Mucosa of descending colon (tissue), 3 donors: ENCODE measurements at regions not wholly inside any gene's neighbourhood (a gene's known extent, or its start where the extent isn't known, plus 50 kb on each side); places are given as distances from the start of the nearest gene placed in this dataset.
"Not testable (repeated sequence)": the region's sequence is repeated elsewhere in the genome, so short reads cannot be mapped to it uniquely, and the experiment has no call there.

Experiments
- ATAC-seq: fragments of 200-7000 bp; cut with Tn5 transposase; one replicate; pipeline ENCODE4 v1.9.1; 2020; ENCODE audit warnings: mild to moderate bottlenecking, moderate library complexity
- DNase-seq, 3 donors: peaks; one replicate each; pipeline ENCODE4 v3.0.0-alpha.2; 2020
- H3K36me3 ChIP-seq: fragments of 200-600 bp; one replicate; pipeline ENCODE4 v1.8.0; 2021; ENCODE audit warnings: low read depth, mild to moderate bottlenecking
- H3K4me1 ChIP-seq: fragments of 200-600 bp; one replicate; pipeline ENCODE4 v1.8.0; 2021; ENCODE audit warnings: low read depth, mild to moderate bottlenecking
- H3K4me3 ChIP-seq: fragments of 200-600 bp; one replicate; pipeline ENCODE4 v1.8.0; 2021; ENCODE audit warnings: mild to moderate bottlenecking
- H3K9me3 ChIP-seq: fragments of 200-600 bp; one replicate; pipeline ENCODE4 v1.8.0; 2021; ENCODE audit warnings: mild to moderate bottlenecking
- CTCF ChIP-seq: fragments of 200-600 bp; IDR thresholded peaks from one replicate; pipeline ENCODE4 v1.8.0; 2022; ENCODE audit warnings: antibody characterized with exemption, mild to moderate bottlenecking
- intact Hi-C, 2 donors: fragments of 100-400 bp; cut with DNase I in 1 of 2; cut with micrococcal nuclease in 1 of 2; formaldehyde crosslinking; loops; one replicate each; pipeline versions ENCODE4 v1.11.0 to v1.11.1; 2022; cut with DNase I, micrococcal nuclease
- donor health status: DM: no; HTN: no; CAD: no; lungs with moderate emphysema.
- donor health status: DM: no; HTN: no; CAD: no.
- donor health status: DM: no; HTN: yes; CAD: no.

- DNase-seq (no peak), ATAC-seq (no peak)
- no peak for TF ChIP-seq CTCF
- no peaks in the 10 kb centered on the region for H3K36me3 ChIP-seq
- no peak overlapping the region for H3K4me3 ChIP-seq
- no peaks in the 10 kb centered on the region for H3K9me3 ChIP-seq
- H3K4me1 ChIP-seq, result no peaks in the 10 kb centered on the region
- intact Hi-C loops, result no loop called here
These were observed 442.8 kb upstream of the PODXL start for GRCh38 chr7:131999193-131999592.

GRCh38 chr7:131995324-131995723 lies 438.9 kb upstream of the PODXL start:
- DNase-seq (no peak), ATAC-seq (no peak)
- Histone ChIP-seq H3K4me3 (no peak overlapping the region), H3K9me3 (no peaks in the 10 kb centered on the region), H3K4me1 (no peaks in the 10 kb centered on the region), H3K36me3 (no peaks in the 10 kb centered on the region)
- no peak for TF ChIP-seq CTCF
- intact Hi-C loops, result no loop called here

- DNase-seq, H3K9me3 ChIP-seq, H3K4me3 ChIP-seq, H3K4me1 ChIP-seq, intact Hi-C loops, H3K36me3 ChIP-seq, ATAC-seq: not testable (repeated sequence)
These were observed 424.6 kb upstream of the PODXL start for GRCh38 chr7:131981069-131981468.

GRCh38 chr7:131978118-131978517 lies 421.7 kb upstream of the PODXL start:
- H3K4me1 ChIP-seq, H3K36me3 ChIP-seq, H3K4me3 ChIP-seq, intact Hi-C loops, DNase-seq, H3K9me3 ChIP-seq, ATAC-seq: not testable (repeated sequence)

- no peak for TF ChIP-seq CTCF
- DNase-seq, result no peak
- Histone ChIP-seq H3K4me3 (no peak overlapping the region), H3K4me1 (no peaks in the 10 kb centered on the region), H3K36me3 (no peaks in the 10 kb centered on the region), H3K9me3 (no peaks in the 10 kb centered on the region)
- intact Hi-C loops, result no loop called here
- no peak for ATAC-seq
These were observed 420.0 kb upstream of the PODXL start for GRCh38 chr7:131976411-131976810.

GRCh38 chr7:131974671-131975070 lies 418.2 kb upstream of the PODXL start:
- ATAC-seq, result no peak
- Histone ChIP-seq H3K9me3 (no peaks in the 10 kb centered on the region), H3K4me1 (no peaks in the 10 kb centered on the region), H3K36me3 (no peaks in the 10 kb centered on the region), H3K4me3 (no peak overlapping the region)
- intact Hi-C loops, result no loop called here
- TF ChIP-seq CTCF, result no peak
- DNase-seq, result no peak

- Histone ChIP-seq H3K4me3 (no peak overlapping the region), H3K36me3 (no peaks in the 10 kb centered on the region), H3K9me3 (no peaks in the 10 kb centered on the region), H3K4me1 (no peaks in the 10 kb centered on the region)
- ATAC-seq, result no peak
- intact Hi-C loops, result no loop called here
- TF ChIP-seq CTCF, result no peak
- DNase-seq, result no peak
These were observed 415.8 kb upstream of the PODXL start for GRCh38 chr7:131972251-131972650.
